NCI-H1048 (cell line): ENCODE measurements at regions not wholly inside any gene's neighbourhood (a gene's known extent, or its start where the extent isn't known, plus 50 kb on each side); places are given as distances from the start of the nearest gene placed in this dataset.

ENCODE experiments used
- DNase-seq: peaks from one replicate; lab custom pipeline; 2025; lab: John Stamatoyannopoulos, UW

- DNase-seq, result no peak
Observed at GRCh38 chr3:22994781-22995180, 208.3 kb upstream of the UBE2E2 start.

GRCh38 chr3:22996920-22997571 is 206.1 kb upstream of the UBE2E2 start:
- DNase-seq, result no peak

- DNase-seq, result no peak
Observed at GRCh38 chr3:23000371-23000770, 202.8 kb upstream of the UBE2E2 start.

- no peak for DNase-seq
Observed at GRCh38 chr3:23002151-23002550, 201.0 kb upstream of the UBE2E2 start.

- peak; percentile 12 for DNase-seq
Observed at GRCh38 chr3:23002836-23003732, 200.0 kb upstream of the UBE2E2 start.

- DNase-seq, result no peak
Observed at GRCh38 chr3:23003733-23004046, 199.4 kb upstream of the UBE2E2 start.

- DNase-seq, result no peak
Observed at GRCh38 chr3:23004971-23005370, 198.2 kb upstream of the UBE2E2 start.

GRCh38 chr3:23017801-23018200 is 185.3 kb upstream of the UBE2E2 start:
- DNase-seq, result no peak

- DNase-seq, result no peak
Observed at GRCh38 chr3:23019596-23020300, 183.4 kb upstream of the UBE2E2 start.

- no peak for DNase-seq
Observed at GRCh38 chr3:23028294-23028693, 174.8 kb upstream of the UBE2E2 start.

- DNase-seq, result no peak
Observed at GRCh38 chr3:23029001-23029400, 174.1 kb upstream of the UBE2E2 start.

GRCh38 chr3:23035927-23036640 is 167.0 kb upstream of the UBE2E2 start:
- no peak for DNase-seq

- no peak for DNase-seq
Observed at GRCh38 chr3:23036728-23037127, 166.4 kb upstream of the UBE2E2 start.

- DNase-seq, result no peak
Observed at GRCh38 chr3:23038471-23038870, 164.7 kb upstream of the UBE2E2 start.

GRCh38 chr3:23041918-23042696 is 161.0 kb upstream of the UBE2E2 start:
- DNase-seq, result no peak

GRCh38 chr3:23044463-23044862 is 158.7 kb upstream of the UBE2E2 start:
- DNase-seq, result no peak

GRCh38 chr3:23046536-23046935 is 156.6 kb upstream of the UBE2E2 start:
- DNase-seq, result no peak

- DNase-seq, result no peak
Observed at GRCh38 chr3:23051240-23052140, 151.6 kb upstream of the UBE2E2 start.

GRCh38 chr3:23052208-23052607 is 150.9 kb upstream of the UBE2E2 start:
- DNase-seq, result no peak

GRCh38 chr3:23052620-23053019 is 150.5 kb upstream of the UBE2E2 start:
- no peak for DNase-seq
